Stimulated activated CD8-positive, alpha-beta memory T cell treated with anti-CD3 and anti-CD28 coated beads, Interleukin-2, amount 100 ng/mL, for 1 hour (primary cell): ENCODE measurements at regions not wholly inside any gene's neighbourhood (a gene's known extent, or its start where the extent isn't known, plus 50 kb on each side); places are given as distances from the start of the nearest gene placed in this dataset.

Source experiments
- DNase-seq, 2 donors: peaks; one replicate each; pipeline ENCODE4 v3.0.0-alpha.2; 2020; ENCODE audit warnings: low read depth in 2 of 2

DNA sequence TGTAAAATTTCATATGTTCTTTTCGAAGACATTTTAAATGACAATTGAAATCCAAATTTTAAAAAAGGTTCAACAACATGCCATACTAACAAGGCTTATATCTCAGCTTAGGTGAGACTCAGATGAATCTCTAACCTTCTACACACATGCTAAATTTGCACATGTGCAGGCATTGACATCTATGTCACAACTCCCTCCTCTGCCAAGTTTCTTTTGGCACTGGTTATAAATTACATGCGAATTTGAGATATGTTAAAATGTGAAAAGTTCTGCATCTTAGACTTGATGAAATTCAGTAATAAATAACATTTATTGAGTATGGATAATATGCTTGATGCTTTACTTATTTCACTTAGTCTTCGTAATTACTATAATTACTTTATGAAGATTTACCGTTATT, 234.3 kb downstream of the TLE4 start:
- no peak for DNase-seq

DNA sequence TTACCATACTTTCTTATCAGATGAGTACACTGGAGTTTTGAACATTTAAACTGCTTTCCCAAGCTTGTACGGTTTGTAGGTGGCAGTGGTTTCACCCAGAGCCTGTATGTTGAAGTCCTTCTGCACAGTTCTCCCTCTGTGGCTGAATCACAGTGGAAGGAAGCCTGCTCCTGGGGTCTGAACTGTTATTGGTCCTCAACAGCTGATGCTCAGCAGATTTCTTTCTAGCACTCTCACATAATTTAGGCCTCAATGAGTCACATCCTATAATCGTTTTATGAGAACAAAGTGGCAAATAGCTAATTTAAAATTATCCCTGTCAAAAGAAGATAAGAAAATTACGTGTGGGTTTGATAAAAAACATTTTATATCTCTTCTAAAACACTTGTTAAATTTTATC, 229.7 kb downstream of the TLE4 start:
- no peak for DNase-seq

GRCh38 chr9:79800578-79800977, 228.8 kb downstream of the TLE4 start:
- DNase-seq = no peak

DNA sequence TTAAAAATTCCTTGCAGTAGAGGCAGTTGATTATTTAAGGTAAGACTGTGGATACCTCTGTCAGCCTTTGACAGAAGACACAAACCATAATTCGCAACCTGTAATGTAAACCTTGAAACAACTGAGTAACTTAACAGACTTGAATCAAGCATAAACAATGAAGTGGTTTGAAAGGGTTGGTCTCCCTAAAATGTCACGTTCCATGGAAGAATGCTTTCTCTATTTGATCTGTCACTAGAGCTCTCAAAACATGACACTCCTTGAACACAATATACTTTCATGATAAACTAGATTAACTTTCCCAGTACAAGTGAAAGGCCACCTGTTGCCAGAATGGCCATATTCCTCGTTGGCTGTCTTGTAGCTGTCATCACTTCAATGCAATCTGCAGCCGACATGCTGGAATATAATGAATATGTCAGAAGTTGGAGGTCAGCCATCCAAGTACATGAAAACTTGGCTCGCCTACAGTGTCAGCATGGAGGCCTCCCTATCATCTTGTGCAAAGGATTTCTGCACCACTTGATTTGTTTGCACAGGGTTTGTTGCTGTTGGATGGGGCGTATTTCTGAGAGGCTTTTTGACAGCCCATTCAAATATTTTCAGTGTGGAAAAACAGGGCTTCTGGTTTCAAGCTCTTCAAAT, 228.0 kb downstream of the TLE4 start:
- no peak for DNase-seq

- no peak for DNase-seq
These were observed 226.7 kb downstream of the TLE4 start for GRCh38 chr9:79798450-79798849.

DNA sequence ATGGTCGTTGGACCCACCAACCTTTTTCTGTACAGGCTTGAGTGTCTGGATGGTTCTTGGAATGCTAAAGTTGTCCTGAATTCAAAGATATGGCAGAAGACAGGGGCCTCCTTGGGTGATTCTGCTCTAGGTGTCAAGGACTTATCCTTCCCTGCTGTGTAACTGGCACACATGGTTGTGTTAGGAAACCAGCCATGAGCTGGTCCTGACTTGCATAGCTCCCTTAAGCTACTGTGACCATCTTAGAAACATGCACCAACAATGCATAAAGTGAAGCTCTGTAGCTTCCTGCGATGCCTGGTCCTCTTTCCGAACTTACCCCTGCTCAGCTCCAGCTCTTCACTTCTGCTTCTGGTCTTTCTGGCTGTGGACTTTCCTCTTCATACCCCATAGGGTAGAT, 224.6 kb downstream of the TLE4 start:
- no peak for DNase-seq

GRCh38 chr9:79788662-79789061, 216.9 kb downstream of the TLE4 start:
- no peak for DNase-seq

DNA sequence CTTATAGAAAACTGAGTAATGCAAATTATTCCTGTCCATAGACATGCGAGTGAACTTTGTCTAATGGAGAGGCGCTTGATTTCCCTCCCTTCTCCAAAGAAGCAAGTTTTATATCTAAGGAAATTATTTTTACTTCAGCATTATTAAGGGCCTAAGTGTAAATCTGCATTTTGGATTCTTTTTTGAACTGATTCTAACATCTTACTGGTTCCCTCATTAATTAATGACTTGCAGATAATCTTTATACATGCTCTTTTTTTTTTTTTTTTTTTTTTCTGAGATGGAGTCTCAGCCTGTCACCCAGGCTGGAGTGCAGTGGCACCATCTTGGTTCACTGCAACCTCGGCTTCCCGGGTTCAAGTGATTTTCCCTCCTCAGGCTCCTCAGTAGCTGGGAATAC, 209.5 kb downstream of the TLE4 start:
- no peak for DNase-seq

DNA sequence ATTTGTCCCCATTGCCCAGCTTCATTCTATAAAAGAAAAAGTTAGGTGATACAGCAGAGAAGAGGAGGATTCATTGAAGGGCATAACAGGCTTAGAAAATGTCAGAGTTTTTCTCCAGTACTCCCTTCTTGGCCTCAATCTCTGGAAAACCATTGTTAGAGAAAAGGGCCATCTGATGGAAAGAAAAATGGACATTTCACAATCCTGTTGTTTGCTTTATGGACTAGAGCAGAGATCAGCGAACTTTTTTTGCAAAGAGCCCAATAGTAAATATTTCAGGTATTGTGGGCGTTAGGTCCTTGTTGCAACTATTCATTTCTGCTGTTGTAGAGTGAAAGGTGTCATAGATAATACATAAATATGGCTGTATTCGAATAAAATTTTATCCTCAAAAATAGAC, 208.8 kb downstream of the TLE4 start:
- no peak for DNase-seq

DNA sequence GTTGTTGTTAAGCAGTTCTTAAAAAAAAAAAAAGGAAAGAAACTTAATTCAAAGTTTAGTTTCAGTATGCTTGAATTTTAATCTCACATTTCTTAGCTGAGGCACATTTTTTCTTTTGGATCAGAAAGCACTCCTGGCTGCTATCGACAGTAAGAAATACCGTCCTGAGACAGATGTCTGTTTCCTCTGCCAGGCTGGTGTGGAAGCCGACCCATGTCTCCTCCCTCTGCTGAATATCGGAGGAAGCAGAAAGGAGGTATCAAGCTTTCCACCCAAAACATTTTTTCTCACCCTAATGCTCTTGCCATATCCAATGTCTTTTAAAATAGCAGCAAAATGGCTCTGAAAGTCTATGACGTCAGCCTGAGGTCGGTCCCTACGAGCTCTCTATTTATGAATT, 208.1 kb downstream of the TLE4 start:
- no peak for DNase-seq

GRCh38 chr9:79778581-79778980, 206.8 kb downstream of the TLE4 start:
- DNase-seq = no peak

DNA sequence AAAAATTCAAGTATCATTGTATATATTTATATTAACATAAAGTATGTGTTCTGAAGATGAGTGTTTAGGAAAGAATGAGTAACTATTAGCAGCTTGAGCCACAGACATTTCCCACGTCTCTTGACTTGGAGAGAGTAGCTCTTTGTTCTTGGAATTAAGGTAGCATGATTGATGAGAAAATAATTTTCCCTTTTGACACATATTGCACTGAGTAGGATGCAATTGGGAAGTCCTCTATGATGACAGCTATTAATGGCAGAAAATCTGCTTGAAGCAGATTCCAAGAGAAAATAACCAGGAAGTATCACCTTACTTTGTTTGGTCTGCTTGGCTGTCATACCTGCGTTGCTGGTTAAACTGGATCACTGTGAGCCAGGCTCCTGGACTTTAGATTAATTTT, 204.8 kb downstream of the TLE4 start:
- DNase-seq = no peak
